Stimulated activated naive CD8-positive, alpha-beta T cell treated with anti-CD3 and anti-CD28 coated beads, Interleukin-15, Interleukin-2, amounts not matched to agents 100 U/mL and 50 U/mL, for 24 hours (primary cell): ENCODE measurements at regions not wholly inside any gene's neighbourhood (a gene's known extent, or its start where the extent isn't known, plus 50 kb on each side); places are given as distances from the start of the nearest gene placed in this dataset.
"Not testable (repeated sequence)": the region's sequence is repeated elsewhere in the genome, so short reads cannot be mapped to it uniquely, and the experiment has no call there.

Experiments
- ATAC-seq: fragments of 150-1000 bp; cut with Tn5 transposase; one replicate; pipeline ENCODE4 v1.10.0; 2021
- DNase-seq: peaks from one replicate; pipeline ENCODE4 v3.0.0; 2021

DNA sequence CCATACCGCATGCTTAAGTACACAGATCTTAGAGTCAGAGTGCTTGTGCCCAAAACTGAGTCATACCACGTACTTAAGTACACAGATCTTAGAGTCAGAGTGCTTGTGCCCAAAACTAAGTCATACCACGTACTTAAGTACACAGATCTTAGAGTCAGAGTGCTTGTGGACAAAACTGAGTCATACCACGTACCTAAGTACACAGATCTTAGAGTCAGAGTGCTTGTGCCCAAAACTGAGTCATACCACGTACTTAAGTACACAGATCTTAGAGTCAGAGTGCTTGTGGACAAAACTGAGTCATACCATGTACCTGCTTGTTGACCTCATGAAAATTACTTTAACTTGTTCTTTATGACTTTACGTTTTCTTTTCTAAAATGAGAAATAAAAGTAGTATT is 233.7 kb upstream of the NETO1 start:
- not testable (repeated sequence) for ATAC-seq, DNase-seq

DNA sequence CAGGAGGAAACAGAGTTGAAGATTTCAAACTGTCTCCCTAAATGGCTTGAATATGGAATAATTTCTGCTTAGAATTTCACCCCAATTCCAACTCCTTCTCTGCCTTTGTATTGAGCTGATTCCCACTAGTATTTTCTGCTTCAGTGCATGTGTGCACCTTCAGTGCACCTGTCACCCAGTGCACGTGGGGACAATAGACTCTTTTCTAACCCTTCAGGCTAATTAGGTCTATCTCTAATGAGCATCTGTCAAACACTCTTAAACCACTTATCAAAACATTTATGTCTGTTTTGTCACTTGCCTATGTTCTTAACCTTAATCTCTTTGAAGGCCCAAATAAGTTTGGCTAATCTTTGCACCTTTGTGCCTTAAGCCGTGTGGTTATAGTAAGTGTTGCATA is 232.0 kb upstream of the NETO1 start:
- ATAC-seq = no peak
- DNase-seq = no peak

DNA sequence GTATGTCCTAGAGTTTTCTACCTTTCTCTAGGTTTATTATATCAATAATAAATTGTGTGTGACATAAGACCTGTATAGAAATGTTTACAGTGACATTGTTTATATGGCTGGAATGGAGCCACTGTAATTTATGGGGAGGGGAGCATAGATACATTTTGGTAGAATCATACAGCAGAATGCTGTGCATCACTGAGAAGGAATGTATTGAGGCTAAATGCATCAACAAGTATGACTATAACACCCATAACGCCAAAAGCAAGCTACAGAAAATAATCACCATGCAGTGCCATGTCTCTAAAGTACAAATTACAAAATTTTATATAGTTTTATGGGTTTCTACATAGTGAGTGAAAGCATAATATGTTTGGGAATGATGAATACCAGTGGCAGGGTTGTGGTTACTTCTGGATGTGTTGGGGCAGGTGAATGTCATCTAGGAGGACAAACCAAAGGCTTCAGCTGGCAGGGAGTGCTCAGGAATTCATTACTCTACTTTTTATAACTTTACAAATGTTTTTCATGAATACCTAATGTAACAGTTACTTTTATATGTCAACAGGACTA is 226.0 kb upstream of the NETO1 start:
- ATAC-seq = no peak
- no peak for DNase-seq

DNA sequence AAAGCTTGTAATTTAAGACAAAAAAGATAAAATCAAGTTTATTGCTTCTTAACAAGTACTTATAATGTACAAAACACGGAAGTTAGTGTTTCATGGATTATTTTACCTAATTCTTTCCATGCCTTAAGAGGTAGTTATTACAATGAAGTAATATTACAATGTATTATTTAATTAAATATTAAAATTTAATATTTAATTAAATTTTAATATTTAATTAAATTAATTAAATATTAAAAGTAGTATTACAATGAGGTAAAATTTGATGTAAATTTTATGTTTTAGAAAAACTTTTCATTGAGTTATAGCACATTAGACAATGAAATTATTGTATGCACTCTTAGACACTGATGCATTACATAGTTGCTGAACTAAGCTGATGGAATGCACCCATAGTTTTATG is 220.7 kb upstream of the NETO1 start:
- ATAC-seq (no peak), DNase-seq (no peak)

DNA sequence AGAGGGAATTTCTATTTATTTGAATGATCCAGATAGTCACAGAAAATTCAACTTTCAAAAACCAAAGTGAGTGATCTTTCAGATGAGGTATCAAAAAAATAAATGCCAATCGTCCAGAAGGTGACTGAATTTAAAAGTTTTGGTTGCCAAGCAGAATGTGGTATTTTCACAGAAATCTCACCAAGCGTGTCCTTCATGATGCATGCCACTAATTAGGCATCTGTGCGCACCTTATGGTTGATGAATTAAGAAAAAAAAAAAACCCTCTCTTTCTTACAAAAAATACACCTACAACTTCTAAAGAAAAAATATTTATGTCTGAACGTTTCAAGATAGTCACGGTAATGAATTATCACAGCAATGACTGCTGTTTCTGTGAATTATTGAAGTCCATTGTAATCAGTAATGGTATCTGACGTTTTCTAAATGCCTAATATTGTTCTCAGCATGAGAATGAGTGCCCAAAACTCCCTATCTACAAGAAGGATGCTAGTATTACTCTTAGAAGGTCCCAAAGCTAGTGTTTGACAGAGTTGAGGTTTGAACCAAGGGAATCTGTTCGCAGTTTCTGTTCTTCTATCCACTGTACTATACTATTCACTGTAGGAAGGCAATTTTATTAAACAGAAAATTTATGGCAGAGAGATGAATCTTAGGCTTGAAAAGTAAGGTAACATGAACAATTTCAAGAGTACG is 219.6 kb upstream of the NETO1 start:
- no peak for DNase-seq
- no peak for ATAC-seq

DNA sequence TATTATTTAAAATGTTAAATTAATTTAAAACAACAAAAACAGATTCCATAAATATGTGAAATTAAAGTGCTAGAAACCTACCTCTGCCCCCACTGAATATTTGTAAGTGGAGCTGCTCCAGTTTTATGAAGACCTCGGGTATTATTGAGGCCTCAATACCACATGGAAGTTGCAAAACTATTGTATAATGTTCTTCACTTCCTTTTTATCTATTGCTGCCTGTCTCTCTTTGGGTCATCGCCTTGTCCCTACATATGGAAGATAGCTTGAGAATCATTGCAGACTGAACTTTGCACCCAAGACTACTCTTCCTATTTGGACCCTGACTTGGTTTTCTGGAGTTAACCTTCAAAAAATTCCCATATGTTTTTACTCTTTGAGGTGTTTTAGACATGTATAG is 212.1 kb upstream of the NETO1 start:
- DNase-seq = no peak
- no peak for ATAC-seq

DNA sequence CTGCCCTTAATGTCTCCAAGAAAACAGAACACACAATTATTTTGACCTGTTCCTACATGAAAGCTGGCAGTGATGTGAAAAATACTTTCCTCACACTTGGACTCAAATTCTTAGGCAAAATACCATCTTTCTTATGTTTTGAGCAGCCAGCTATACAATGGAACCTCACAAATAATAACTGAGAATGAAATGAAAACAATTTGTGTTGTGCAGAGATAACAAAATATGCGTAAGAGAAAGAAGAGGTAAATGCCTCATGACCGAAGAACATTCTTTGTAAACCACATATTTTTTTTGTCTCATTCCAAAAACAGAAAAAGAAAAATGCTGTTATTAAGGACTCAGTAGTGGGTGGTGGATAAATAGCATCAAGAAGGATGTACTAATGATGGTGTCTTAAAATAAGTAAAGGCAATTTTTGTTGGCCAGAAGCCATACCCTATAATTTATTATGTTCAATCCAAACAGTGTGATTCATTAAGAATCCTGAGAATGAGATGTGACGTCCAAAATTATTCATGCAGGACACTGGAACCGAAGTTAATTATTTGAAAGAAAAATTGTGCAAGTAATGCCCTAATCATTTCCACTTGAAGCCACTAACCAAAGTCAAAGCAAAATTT is 193.0 kb upstream of the NETO1 start:
- DNase-seq = no peak
- no peak for ATAC-seq

DNA sequence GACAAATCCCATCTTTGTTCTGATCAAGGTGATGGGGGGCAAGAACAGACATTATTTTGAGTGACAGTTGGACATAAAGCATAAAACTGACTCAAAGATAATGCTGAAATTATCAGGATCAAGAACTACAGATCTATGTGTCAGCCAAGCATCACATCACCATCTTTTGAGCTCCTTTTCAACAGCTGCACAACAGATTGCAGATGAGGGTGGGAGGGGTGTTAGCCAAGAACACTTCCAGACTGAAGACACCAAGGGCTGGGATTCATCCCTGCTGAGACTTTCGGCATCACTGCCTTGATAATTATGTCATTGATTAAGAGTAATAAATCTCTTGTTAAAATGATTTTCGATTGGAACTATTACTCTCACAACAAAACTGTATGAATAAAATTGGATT is 191.5 kb upstream of the NETO1 start:
- DNase-seq = no peak
- ATAC-seq = no peak

DNA sequence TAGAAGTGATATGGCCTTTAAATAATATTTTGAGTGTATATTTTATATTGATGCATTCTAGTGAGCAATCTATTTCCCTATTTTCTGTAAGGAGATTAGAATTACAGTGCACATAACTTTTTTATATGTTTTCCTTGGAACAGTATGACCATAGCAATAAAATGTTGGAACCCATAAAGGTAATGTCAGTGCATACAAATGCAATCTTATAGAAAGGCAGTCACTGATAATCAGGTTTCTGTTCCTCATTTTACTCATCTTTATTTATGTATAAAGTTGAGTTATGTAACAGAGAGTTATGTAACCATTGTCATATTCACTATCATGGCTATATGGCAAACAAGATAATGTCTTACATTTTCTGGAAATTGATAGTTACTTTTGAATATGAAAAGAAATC is 179.9 kb upstream of the NETO1 start:
- DNase-seq = no peak
- no peak for ATAC-seq

DNA sequence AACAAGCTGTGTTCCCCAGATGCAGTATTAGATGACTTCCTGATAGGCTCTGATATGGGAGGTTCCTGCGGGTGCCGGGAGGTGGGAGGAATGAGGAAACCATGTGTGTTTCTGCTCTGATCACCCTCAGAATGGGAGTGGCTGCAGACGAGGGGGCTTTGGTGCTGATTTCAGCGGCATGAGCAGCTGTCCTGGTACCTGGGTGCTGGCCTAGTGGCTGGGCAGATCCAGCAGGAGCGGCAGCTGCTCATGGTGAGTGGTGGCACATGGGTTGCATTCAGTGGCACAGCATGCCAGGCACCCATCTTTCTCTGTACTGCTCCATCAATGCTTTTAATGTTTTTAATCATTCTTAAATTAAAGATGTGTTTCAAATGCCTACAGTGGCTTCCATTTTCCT is 177.2 kb upstream of the NETO1 start:
- DNase-seq = no peak
- no peak for ATAC-seq

DNA sequence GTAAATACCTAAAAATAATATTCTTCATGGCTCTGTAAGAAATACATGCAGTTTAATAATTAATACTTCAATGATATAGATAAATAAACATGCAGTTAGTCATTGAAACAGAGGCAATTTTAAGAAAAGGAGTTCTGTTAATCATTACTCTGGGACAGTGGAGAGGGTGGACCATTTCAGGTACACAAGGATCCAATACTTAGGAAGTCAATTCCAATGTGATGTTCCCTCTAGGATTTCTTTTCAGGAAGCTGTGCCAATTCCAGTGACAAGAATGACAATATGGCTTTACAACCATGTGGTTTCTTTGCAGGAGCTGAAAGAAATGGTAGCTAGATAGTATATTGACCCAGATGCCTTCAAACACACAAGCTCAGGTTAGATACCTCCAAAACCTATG is 175.8 kb upstream of the NETO1 start:
- DNase-seq (no peak), ATAC-seq (no peak)

DNA sequence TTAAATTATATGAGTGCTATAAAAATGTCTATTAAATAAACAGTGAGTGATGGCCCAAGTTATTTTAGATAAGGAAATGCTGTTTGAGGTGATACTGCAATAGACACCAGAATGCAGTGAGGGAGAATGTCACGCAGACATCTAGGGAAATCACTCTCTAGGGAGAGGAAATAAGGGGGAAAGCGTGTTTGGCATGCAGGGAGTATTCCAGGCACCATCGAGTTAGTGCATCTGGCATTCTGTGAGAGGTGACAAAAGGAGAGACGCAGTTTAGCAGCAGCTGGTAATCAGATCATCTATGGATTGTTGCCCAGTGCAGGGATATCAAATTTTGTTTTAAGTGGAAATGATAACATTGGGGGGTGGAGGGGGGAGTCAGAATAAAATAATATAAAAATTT is 175.4 kb upstream of the NETO1 start:
- DNase-seq = no peak
- ATAC-seq = no peak

DNA sequence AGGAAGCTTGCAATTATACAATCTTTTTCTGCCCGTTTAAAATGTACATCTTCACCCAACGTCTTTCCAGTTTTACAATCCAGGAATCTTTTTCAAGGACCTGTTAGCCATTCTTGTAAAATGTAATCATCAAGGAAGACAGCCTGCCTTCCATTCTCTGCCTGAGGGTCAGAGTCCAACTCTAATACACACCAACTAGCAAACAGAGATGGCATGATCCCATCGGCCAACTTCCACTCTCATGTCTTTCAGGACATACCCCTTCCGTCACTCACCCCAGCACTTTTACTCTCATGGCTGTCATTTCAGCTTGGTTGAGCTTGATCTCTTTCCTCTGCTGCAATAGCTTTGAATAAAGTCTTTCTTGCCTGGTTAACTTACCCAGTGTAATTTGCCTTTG is 172.5 kb upstream of the NETO1 start:
- DNase-seq (no peak), ATAC-seq (no peak)

DNA sequence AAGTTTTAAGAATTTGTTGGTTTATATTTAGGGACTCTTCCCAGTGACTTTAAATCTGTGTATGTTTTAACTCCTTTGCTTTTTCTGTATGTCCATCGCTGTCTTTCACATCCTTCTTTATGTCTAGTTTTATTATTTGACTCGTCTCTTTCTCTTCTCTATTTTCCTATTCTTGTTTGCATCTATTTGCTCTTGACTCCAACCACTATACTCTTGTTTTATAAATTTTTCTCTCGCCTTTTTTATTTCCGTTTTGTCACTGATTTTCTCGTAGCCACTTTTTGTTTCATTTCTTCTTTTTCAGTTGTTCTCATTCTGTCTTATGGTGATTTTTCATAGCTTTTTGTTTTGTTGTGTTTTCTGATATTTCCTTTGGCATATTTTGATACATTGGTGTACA is 170.5 kb upstream of the NETO1 start:
- DNase-seq (no peak), ATAC-seq (no peak)

DNA sequence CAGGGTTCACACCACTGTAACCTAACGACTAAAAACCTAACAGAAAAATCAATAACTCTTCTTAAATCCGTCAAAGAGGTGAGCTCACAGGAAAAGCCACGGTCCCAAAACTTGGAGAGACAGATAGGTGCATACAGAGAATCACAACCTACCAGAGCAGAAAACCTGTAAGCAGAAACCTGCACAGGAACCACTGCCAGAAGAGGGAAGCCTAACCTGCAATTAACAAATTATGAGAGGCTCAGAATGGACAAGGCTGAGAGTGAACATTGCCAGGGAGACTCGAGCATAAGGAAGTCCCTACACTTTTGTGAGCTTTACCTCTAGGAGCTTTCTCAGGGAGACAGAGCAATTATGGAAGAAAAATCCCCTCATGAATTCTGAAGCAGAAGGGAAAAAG is 156.2 kb upstream of the NETO1 start:
- DNase-seq = no peak
- no peak for ATAC-seq

DNA sequence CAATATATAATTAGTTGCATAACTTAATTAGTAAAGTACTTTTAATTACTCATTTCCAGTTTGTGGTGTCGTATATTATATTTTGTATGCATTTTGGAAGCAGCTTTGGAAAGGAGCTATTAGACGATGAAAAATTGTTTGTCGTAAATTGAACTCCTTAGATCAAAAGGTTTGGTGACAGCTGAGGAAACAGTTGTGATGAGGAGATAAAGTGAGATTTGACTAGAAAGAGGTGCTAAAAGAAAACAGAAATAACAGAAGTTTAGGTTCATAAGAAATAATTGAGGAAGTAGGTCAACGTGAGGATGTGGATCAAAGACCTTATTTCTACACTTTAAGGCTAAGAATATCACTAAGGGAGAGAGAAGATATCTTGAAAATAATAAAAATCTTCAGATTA is 141.9 kb upstream of the NETO1 start:
- ATAC-seq = no peak
- no peak for DNase-seq

DNA sequence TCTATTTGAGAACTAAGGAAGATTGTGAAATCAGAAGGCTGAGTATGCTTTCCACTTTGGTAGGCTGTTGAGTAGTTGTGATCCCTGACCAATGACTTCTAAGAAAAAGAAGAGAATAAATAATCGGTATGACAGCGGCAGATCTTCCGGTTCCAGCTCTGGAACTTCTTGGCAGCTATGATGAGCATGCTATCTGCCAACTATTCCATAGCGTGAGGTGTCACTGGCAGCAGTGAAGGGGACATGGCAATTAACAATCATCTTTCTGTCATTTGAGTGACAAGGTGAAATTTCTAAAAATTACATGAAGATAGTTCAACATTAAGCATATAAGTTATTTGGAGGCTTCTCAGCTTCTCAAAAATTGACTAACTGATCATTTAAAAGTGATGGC is 140.1 kb upstream of the NETO1 start:
- DNase-seq (no peak), ATAC-seq (no peak)

DNA sequence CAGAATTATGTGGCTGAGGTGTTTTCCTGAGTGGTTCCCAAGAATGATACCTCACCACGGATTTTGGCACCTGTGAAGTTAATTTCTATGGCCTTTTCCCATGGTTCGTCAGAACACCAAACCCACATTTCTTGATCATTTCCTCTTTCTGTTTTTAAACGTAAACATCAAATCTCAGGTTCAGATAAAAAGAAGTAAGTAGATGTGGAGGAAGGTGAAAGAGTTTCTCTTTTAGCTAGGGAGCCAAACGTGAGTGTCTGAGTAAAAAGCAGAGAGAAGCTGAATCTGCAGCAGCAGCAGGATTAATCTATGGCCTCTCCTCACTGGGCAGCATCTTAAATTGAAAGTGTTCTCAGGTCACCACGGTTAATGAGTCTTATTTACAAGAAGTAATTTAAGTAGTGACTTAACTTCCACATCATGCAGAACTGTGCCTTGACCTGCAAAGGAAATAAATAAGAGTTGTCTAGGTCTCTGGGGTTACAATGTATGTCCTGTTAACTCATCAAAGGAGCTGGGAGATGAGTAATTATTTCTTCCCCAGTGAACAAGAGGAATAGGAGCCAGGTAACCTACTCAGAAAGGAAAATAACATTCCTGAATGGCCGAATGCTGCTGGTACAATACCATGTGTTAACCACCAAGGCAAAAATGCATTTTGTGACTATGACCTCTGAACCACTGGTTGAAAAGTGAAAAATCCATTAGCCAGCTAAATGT is 139.6 kb upstream of the NETO1 start:
- DNase-seq (no peak), ATAC-seq (no peak)

DNA sequence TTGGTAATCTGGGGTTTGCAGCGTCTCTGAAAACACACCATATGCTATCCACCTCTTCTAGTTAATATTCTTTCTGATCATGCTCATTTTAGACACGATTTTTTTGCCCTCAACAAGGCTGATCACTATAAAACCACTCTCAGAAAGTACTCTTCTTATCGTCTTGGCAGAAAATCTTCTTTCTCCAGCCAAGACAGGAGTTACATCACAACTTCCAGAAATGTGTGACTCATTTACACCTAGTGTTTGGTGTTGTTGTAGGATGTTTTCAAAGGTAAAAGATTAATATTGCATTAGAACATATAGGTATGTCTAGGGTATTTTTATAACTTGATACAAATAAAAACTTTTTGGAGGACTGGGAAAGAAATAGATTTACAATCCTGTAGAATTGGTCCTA is 138.5 kb upstream of the NETO1 start:
- no peak for DNase-seq

DNA sequence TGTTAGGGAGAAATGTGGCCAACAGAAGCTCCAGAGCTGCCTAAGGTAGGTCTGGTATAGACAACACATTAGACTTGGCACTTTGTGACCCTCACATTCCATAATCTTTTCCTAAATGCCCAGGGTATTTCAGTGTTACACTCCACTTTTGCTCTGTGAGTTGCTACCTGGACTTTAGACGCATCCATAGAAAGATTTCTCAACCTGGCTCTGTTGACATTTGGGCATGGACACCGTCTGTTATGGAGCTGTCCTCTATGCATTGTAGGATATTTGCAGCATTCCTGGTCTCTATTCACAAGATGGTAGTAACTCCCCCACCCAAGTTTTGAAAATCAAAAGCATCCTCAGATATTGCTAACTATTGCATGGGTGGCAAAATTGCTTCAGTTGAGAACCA is 136.5 kb upstream of the NETO1 start:
- DNase-seq = no peak
- no peak for ATAC-seq

More for the DNA sequence above, 138.5 kb upstream of the NETO1 start:
- ATAC-seq = no peak

DNA sequence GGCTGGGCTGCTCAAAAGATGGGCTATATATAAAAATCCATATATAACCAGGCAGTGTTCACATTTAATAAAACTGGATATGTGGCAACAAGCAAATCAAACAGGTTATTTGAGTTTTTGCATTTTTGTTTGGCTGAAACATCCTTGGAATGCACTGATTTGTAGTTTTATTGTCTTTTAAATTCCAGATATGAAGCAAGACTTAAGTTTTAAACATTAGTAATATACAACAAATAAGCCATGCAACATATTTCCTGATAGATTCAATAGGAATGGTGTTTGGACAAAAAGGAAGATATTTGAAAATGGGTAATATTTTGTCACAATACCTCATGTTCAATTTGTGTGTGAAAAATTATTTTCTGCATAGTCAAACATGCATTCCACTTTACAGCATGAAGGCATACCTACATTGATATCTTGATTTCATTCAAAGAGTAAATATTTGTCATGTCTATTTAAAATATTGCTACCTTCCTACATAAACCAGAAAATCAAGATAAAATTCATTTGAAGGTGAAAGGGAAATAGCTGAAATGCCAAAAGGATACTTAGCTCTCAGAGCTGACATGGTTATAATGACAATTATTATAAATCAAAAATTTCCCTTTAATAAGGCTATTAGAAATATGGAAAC is 132.3 kb upstream of the NETO1 start:
- DNase-seq (no peak), ATAC-seq (no peak)

DNA sequence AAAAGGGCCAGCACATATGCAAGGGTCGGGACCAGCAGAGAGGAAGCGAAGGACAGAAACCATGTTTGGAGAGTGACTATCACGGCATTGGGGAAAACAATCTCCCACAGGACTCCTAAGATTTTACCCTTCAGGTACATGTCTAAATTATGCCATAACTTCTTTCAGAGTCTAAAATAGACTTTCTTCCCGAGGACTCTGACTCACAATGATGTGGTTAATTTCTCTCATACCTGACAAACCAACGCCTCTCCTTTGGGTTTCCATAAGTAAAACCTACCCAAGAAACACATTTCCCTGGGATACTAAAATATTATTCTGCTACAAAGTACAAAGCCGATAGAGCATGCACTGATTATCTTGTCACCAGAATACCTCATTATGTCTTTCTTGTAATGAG is 127.8 kb upstream of the NETO1 start:
- DNase-seq (no peak), ATAC-seq (no peak)

DNA sequence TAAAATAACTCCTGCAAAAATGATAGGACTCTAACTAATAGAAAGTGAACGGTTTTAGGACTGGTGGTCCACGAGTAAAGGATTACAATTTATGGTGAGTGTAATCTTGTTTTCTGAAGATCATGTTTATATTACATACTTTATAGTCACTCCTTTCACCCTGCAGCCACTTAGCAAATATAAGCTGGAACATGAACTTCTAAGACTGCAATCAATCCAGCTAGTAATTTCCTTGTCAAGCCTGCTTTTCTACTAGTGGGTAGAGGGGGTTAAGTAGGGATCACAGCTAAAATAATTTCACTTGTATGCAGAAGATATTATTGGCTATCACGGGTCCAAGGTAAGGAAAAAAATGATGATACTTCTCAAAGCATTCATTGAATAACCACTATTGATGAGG is 125.5 kb upstream of the NETO1 start:
- no peak for ATAC-seq
- DNase-seq = no peak
